SK-N-SH (cell line): ENCODE measurements at regions not wholly inside any gene's neighbourhood (a gene's known extent, or its start where the extent isn't known, plus 50 kb on each side); places are given as distances from the start of the nearest gene placed in this dataset.

Experiments used
- CTCF ChIA-PET: fragments of 300-600, 350-600 bp; formaldehyde crosslinking; extraction: SDS; loops from one replicate; lab custom pipeline; 2021; lab: Yijun Ruan, JAX
- POLR2A ChIA-PET: fragments of 350-600 bp; sonication (Branson Sonifier 250); formaldehyde crosslinking; extraction: SDS; loops from one replicate; lab custom pipeline; 2020; ENCODE audit warnings: antibody characterized with exemption, inconsistent platforms; lab: Yijun Ruan, JAX
- DNase-seq: peaks from one replicate; pipeline ENCODE4 v3.0.0; 2012
- H2AFZ ChIP-seq: fragments of 200-600 bp; sonication (generic); 2 replicates; pipeline ENCODE4 v1.8.1; 2016; ENCODE audit warnings: antibody characterized with exemption, mild to moderate bottlenecking, low read depth
- H3F3A ChIP-seq: fragments of 200-600 bp; sonication (generic); replicated peaks from 2 replicates; pipeline ENCODE3; 2016; ENCODE audit warnings: antibody characterized with exemption, mild to moderate bottlenecking; ENCODE audit not compliant: insufficient read depth
- H3K27ac ChIP-seq, 2 experiments: fragments of 200-500 bp in 1 of 2; fragments of 200-600 bp in 1 of 2; sonication (Bioruptor generic) in 1 of 2; sonication (generic), shearing (Covaris generic) in 1 of 2; 2 replicates each; pipeline versions ENCODE4 v1.5.1 to v1.6.1; 2014 to 2016; ENCODE audit warnings: low read depth in 2 of 2, inconsistent platforms in 1 of 2, low read length in 1 of 2, mild to moderate bottlenecking in 1 of 2, mixed read lengths in 1 of 2
- H3K27me3 ChIP-seq: fragments of 200-600 bp; sonication (generic), shearing (Covaris generic); 2 replicates; pipeline ENCODE4 v1.6.1; 2016; ENCODE audit warnings: mixed run types; ENCODE audit not compliant: insufficient read depth
- H3K36me3 ChIP-seq, 2 experiments: fragments of 200-500 bp in 1 of 2; fragments of 200-600 bp in 1 of 2; sonication (Bioruptor generic) in 1 of 2; sonication (generic) in 1 of 2; replicated peaks in 1 of 2; 2 replicates each; pipeline versions ENCODE3 to v1.5.1; 2014 to 2016; ENCODE audit warnings: low read length in 1 of 2, mild to moderate bottlenecking in 1 of 2; ENCODE audit not compliant: insufficient read depth in 2 of 2, control insufficient read depth in 1 of 2
- H3K4me1 ChIP-seq, 2 experiments: fragments of 200-500 bp in 1 of 2; fragments of 200-600 bp in 1 of 2; sonication (Bioruptor generic) in 1 of 2; sonication (generic), shearing (Covaris generic) in 1 of 2; 2 replicates each; pipeline versions ENCODE4 v1.5.1 to v1.6.1; 2014 to 2016; ENCODE audit warnings: low read depth in 1 of 2, low read length in 1 of 2, mixed run types in 1 of 2; ENCODE audit not compliant: insufficient read depth in 2 of 2, control insufficient read depth in 1 of 2
- H3K4me2 ChIP-seq: fragments of 200-600 bp; sonication (generic), shearing (Covaris generic); 2 replicates; pipeline ENCODE4 v1.6.1; 2017; ENCODE audit warnings: mixed run types
- H3K4me3 ChIP-seq, 2 experiments: fragments of 200-500 bp in 1 of 2; fragments of 200-600 bp in 1 of 2; sonication (Bioruptor generic) in 1 of 2; sonication (generic), shearing (Covaris generic) in 1 of 2; 2 replicates each; pipeline versions ENCODE4 v1.5.1 to v1.8.1; 2014 to 2016; ENCODE audit warnings: low read depth in 2 of 2, inconsistent platforms in 1 of 2, low read length in 1 of 2, mild to moderate bottlenecking in 1 of 2, mixed read lengths in 1 of 2, moderate library complexity in 1 of 2
- H3K79me2 ChIP-seq: fragments of 200-600 bp; sonication (generic); 2 replicates; pipeline ENCODE4 v1.8.1; 2017; ENCODE audit warnings: mild to moderate bottlenecking; ENCODE audit not compliant: insufficient read depth
- H3K9ac ChIP-seq: fragments of 200-600 bp; sonication (generic); 2 replicates; pipeline ENCODE4 v1.6.1; 2017; ENCODE audit warnings: mixed run types
- H3K9me2 ChIP-seq: fragments of 200-600 bp; sonication (generic); 2 replicates; pipeline ENCODE4 v1.6.1; 2017; ENCODE audit warnings: mixed run types
- H3K9me3 ChIP-seq: fragments of 200-600 bp; sonication (generic); 2 replicates; pipeline ENCODE4 v1.6.1; 2017; ENCODE audit warnings: mixed run types, mild to moderate bottlenecking, moderate library complexity
- H4K20me1 ChIP-seq: fragments of 200-600 bp; sonication (generic); 2 replicates; pipeline ENCODE4 v1.6.1; 2017; ENCODE audit warnings: mild to moderate bottlenecking, mixed run types; ENCODE audit not compliant: insufficient read depth
- FOXM1 ChIP-seq: IDR thresholded peaks from 2 replicates; pipeline ENCODE4 v1.4.0; 2012; ENCODE audit warnings: low read depth, mild to moderate bottlenecking
- GABPA ChIP-seq: IDR thresholded peaks from 2 replicates; pipeline ENCODE4 v1.4.0; 2012; ENCODE audit warnings: low read depth, mild to moderate bottlenecking
- NFIC ChIP-seq: IDR thresholded peaks from 2 replicates; pipeline ENCODE4 v1.4.0; 2012; ENCODE audit warnings: borderline replicate concordance
- NRF1 ChIP-seq: IDR thresholded peaks from 2 replicates; pipeline ENCODE4 v1.6.1; 2012; ENCODE audit warnings: low read depth, mild to moderate bottlenecking, low read length
- RAD21 ChIP-seq: IDR thresholded peaks from 2 replicates; pipeline ENCODE4 v1.6.1; 2012; ENCODE audit warnings: mild to moderate bottlenecking, low read length
- RCOR1 ChIP-seq: fragments of 150-350 bp; IDR thresholded peaks from 2 replicates; pipeline ENCODE4 v1.6.1; 2017; ENCODE audit warnings: antibody characterized with exemption, low read length
- RFX5 ChIP-seq: IDR thresholded peaks from 2 replicates; pipeline ENCODE4 v1.6.1; 2012; ENCODE audit warnings: mild to moderate bottlenecking, improper control_type of control experiment, low read length
- RXRA ChIP-seq: IDR thresholded peaks from 2 replicates; pipeline ENCODE4 v1.4.0; 2012; ENCODE audit warnings: low read depth, mild to moderate bottlenecking, borderline replicate concordance
- TAF1 ChIP-seq: IDR thresholded peaks from 2 replicates; pipeline ENCODE4 v1.6.1; 2012; ENCODE audit warnings: low read depth, mild to moderate bottlenecking, low read length, moderate library complexity, borderline replicate concordance
- TEAD4 ChIP-seq: IDR thresholded peaks from 2 replicates; pipeline ENCODE4 v1.4.0; 2012; ENCODE audit warnings: mild to moderate bottlenecking, borderline replicate concordance; ENCODE audit not compliant: insufficient read depth
- WGBS: methylation state at CpG from one replicate; pipeline ENCODE4 v1.1.6; 2017; ENCODE audit warnings: low lambda C conversion rate; 5-methylcytosine and 5-hydroxymethylcytosine counted together
- TF ChIP-seq, protein P1 (sequence below): IDR thresholded peaks from 2 replicates; pipeline ENCODE4 v1.6.1; 2012; ENCODE audit warnings: mild to moderate bottlenecking, low read depth, low read length, moderate library complexity
- TF ChIP-seq, protein P2 (sequence below): fragments of 150-350 bp; IDR thresholded peaks from 2 replicates; pipeline ENCODE4 v1.6.1; 2016; ENCODE audit warnings: mild to moderate bottlenecking, low read depth, low read length
- TF ChIP-seq, protein P3 (sequence below): IDR thresholded peaks from 2 replicates; pipeline ENCODE4; 2012
- TF ChIP-seq, protein P4 (sequence below): fragments of 150-350 bp; IDR thresholded peaks from 2 replicates; pipeline ENCODE4 v1.6.1; 2017; ENCODE audit warnings: antibody characterized with exemption, low read length, low read depth, borderline replicate concordance

DNA sequence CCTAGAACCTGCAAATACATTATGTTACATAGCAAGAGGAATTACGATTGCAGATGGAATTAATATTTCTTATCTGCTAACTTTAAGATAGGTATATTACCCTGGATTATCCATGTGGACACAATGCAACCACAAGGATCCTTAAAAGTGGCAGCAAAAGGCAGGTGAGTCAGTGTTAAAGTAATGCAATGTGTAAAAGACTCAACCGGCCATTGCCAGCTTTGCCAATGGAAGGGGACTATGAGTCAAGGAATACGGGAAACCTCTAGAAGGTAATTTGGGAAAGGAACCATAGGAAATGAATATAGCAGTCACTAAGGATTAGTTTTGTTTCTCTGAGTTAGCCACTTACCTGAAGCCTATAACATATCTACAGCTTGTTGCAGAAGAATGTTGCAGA, 692.1 kb upstream of the ZP4 start (continued):
- no peak for TF ChIP-seq RFX5
- TF ChIP-seq, protein P1, sequence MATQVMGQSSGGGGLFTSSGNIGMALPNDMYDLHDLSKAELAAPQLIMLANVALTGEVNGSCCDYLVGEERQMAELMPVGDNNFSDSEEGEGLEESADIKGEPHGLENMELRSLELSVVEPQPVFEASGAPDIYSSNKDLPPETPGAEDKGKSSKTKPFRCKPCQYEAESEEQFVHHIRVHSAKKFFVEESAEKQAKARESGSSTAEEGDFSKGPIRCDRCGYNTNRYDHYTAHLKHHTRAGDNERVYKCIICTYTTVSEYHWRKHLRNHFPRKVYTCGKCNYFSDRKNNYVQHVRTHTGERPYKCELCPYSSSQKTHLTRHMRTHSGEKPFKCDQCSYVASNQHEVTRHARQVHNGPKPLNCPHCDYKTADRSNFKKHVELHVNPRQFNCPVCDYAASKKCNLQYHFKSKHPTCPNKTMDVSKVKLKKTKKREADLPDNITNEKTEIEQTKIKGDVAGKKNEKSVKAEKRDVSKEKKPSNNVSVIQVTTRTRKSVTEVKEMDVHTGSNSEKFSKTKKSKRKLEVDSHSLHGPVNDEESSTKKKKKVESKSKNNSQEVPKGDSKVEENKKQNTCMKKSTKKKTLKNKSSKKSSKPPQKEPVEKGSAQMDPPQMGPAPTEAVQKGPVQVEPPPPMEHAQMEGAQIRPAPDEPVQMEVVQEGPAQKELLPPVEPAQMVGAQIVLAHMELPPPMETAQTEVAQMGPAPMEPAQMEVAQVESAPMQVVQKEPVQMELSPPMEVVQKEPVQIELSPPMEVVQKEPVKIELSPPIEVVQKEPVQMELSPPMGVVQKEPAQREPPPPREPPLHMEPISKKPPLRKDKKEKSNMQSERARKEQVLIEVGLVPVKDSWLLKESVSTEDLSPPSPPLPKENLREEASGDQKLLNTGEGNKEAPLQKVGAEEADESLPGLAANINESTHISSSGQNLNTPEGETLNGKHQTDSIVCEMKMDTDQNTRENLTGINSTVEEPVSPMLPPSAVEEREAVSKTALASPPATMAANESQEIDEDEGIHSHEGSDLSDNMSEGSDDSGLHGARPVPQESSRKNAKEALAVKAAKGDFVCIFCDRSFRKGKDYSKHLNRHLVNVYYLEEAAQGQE: no peak
- TF ChIP-seq, protein P2, sequence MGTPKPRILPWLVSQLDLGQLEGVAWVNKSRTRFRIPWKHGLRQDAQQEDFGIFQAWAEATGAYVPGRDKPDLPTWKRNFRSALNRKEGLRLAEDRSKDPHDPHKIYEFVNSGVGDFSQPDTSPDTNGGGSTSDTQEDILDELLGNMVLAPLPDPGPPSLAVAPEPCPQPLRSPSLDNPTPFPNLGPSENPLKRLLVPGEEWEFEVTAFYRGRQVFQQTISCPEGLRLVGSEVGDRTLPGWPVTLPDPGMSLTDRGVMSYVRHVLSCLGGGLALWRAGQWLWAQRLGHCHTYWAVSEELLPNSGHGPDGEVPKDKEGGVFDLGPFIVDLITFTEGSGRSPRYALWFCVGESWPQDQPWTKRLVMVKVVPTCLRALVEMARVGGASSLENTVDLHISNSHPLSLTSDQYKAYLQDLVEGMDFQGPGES: no peak
- TF ChIP-seq, protein P3, sequence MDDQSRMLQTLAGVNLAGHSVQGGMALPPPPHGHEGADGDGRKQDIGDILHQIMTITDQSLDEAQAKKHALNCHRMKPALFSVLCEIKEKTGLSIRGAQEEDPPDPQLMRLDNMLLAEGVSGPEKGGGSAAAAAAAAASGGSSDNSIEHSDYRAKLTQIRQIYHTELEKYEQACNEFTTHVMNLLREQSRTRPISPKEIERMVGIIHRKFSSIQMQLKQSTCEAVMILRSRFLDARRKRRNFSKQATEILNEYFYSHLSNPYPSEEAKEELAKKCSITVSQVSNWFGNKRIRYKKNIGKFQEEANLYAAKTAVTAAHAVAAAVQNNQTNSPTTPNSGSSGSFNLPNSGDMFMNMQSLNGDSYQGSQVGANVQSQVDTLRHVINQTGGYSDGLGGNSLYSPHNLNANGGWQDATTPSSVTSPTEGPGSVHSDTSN: no peak
- TF ChIP-seq RAD21: no peak
- TF ChIP-seq NFIC: no peak
- TF ChIP-seq FOXM1: no peak
- TF ChIP-seq, all 33 proteins: peak for 0

DNA sequence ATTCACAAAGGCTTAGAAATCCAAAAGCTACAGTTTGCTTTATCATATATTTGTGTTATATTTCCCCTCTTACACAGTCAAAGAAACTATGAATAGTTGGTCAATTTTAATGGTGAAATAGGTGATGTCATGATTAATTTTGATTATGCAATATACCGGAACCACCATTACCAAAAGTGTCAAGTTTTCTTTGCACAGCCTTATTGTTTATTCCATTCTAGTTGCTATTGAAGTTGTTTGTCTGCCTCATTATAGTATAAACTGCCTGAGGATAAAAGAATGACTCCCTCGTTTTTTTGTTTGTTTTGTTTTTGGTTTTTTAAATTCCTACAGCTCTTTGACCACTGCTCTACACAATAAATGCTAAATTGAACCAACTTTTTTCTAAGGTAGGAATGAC, 690.6 kb upstream of the ZP4 start:
- no peak overlapping the region for H3K9ac ChIP-seq
- TF ChIP-seq NRF1 (no peak), FOXM1 (no peak)
- no peaks in the 10 kb centered on the region; a peak in 1 of 4 replicates for H3K4me1 ChIP-seq
- 76% methylated on average over 2 of the region's 2 CpGs for WGBS
- POLR2A ChIA-PET: no interaction called here
- no peaks in the 10 kb centered on the region for H3F3A ChIP-seq
- no peak overlapping the region for H2AFZ ChIP-seq
- no peaks in the 10 kb centered on the region for H3K36me3 ChIP-seq
- no peaks in the 10 kb centered on the region for H3K79me2 ChIP-seq
- no peaks in the 10 kb centered on the region for H3K27me3 ChIP-seq
- H3K4me3 ChIP-seq: no peak overlapping the region
- H3K9me2 ChIP-seq: no peaks in the 10 kb centered on the region
- no peak overlapping the region for H3K27ac ChIP-seq
- DNase-seq: no peak
- H4K20me1 ChIP-seq: no peaks in the 10 kb centered on the region
- CTCF ChIA-PET: no interaction called here
- H3K9me3 ChIP-seq: peaks cover 7% of the 10 kb centered on the region; the same call in 1 of the 2 replicates
- no peak overlapping the region for H3K4me2 ChIP-seq

DNA sequence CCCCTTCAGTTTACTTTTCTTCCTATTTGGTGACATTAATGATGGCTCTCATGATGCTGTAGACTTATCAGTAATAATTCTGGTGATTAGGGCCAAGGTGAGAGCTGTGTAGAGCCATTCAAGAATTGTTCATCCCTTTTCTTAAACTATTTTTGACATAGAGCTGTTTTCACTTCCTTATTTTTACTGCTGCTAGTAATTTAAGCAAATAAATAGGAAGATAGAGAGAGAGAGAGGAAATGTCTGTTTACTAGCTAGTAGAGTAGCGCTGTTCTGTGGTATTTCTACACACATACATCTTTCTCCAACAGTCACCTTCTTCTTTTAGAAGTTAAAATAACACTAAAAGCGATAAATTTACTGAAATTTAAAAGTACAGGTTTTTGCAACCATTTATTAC, 678.0 kb upstream of the ZP4 start:
- Histone ChIP-seq H3K36me3 (no peaks in the 10 kb centered on the region), H3K9me3 (no peaks in the 10 kb centered on the region), H3K4me3 (no peak overlapping the region), H3K4me1 (no peaks in the 10 kb centered on the region), H3K27me3 (no peaks in the 10 kb centered on the region), H2AFZ (no peak overlapping the region), H3K4me2 (no peak overlapping the region), H4K20me1 (no peaks in the 10 kb centered on the region), H3K27ac (no peak overlapping the region), H3K9ac (no peak overlapping the region), H3K9me2 (no peaks in the 10 kb centered on the region), H3F3A (no peaks in the 10 kb centered on the region), H3K79me2 (no peaks in the 10 kb centered on the region)
- DNase-seq: no peak
- ChIA-PET CTCF (no interaction called here), POLR2A (no interaction called here)
- TF ChIP-seq RFX5: no peak
- TF ChIP-seq, protein P4, sequence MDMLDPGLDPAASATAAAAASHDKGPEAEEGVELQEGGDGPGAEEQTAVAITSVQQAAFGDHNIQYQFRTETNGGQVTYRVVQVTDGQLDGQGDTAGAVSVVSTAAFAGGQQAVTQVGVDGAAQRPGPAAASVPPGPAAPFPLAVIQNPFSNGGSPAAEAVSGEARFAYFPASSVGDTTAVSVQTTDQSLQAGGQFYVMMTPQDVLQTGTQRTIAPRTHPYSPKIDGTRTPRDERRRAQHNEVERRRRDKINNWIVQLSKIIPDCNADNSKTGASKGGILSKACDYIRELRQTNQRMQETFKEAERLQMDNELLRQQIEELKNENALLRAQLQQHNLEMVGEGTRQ: no peak
- TF ChIP-seq TAF1: no peak
- no peak for TF ChIP-seq TEAD4
- TF ChIP-seq RXRA: no peak
- TF ChIP-seq, protein P3: no peak
- no peak for TF ChIP-seq RCOR1
- TF ChIP-seq RAD21: no peak
- TF ChIP-seq GABPA: no peak
- 78% methylated on average over 2 of the region's 2 CpGs for WGBS
